Breast epithelium (tissue), 4 donors: ENCODE measurements at regions not wholly inside any gene's neighbourhood (a gene's known extent, or its start where the extent isn't known, plus 50 kb on each side); places are given as distances from the start of the nearest gene placed in this dataset.
A peak's percentile ranks its signal among the peaks of the same experiment; 100 is the strongest.

Experiments
- DNase-seq, 2 donors: peaks; one replicate each; pipeline ENCODE4 v3.0.0-alpha.2; 2019; ENCODE audit warnings: low spot score in 2 of 2
- H3K27ac ChIP-seq, 2 donors: fragments of 200-600 bp; sonication (generic) in 1 of 2; one replicate each; pipeline ENCODE4 v1.5.1; 2016 to 2019; ENCODE audit warnings: mild to moderate bottlenecking in 1 of 2
- H3K27me3 ChIP-seq, 2 donors: fragments of 200-600 bp; sonication (generic) in 1 of 2; one replicate each; pipeline versions ENCODE4 v1.5.1 to v1.6.0; 2017 to 2019; ENCODE audit warnings: control low read depth in 1 of 2, mild to moderate bottlenecking in 1 of 2
- H3K36me3 ChIP-seq: fragments of 200-600 bp; one replicate; pipeline ENCODE4 v1.5.1; 2019
- H3K4me1 ChIP-seq, 2 donors: fragments of 200-600 bp; sonication (generic); one replicate each; pipeline ENCODE4 v1.5.1; 2016 to 2019; ENCODE audit warnings: control low read depth in 1 of 2
- H3K4me3 ChIP-seq, 3 donors: fragments of 200-600 bp; sonication (generic); 1 replicate in 2 of 3; 2 replicates in 1 of 3; pipeline ENCODE4 v1.5.1; 2016 to 2019; ENCODE audit warnings: mild to moderate bottlenecking in 3 of 3, moderate library complexity in 2 of 3
- H3K9me3 ChIP-seq, 2 donors: fragments of 200-600 bp; sonication (generic) in 1 of 2; one replicate each; pipeline ENCODE4 v1.5.1; 2016 to 2019; ENCODE audit warnings: control low read depth in 1 of 2
- POLR2A ChIP-seq: fragments of 450-650 bp; IDR thresholded peaks from one replicate; pipeline ENCODE4 v1.6.1; 2016; ENCODE audit warnings: antibody characterized with exemption, mild to moderate bottlenecking, moderate library complexity
- POLR2AphosphoS5 ChIP-seq, 3 donors: sonication (generic); formaldehyde crosslinking; IDR thresholded peaks; one replicate each; pipeline ENCODE4 v1.6.1; 2017; ENCODE audit warnings: antibody characterized with exemption in 3 of 3
- intact Hi-C: fragments of 100-400 bp; cut with DNase I; formaldehyde crosslinking; loops from one replicate; pipeline ENCODE4 v1.15.1; 2023; ENCODE audit warnings: low total_unique reads
- TF ChIP-seq, protein P1 (sequence below), 3 donors: fragments of 450-650 bp; IDR thresholded peaks; one replicate each; pipeline ENCODE4 v1.5.1; 2016 to 2017; ENCODE audit warnings: antibody characterized with exemption in 3 of 3, mild to moderate bottlenecking in 3 of 3, moderate library complexity in 3 of 3

DNA sequence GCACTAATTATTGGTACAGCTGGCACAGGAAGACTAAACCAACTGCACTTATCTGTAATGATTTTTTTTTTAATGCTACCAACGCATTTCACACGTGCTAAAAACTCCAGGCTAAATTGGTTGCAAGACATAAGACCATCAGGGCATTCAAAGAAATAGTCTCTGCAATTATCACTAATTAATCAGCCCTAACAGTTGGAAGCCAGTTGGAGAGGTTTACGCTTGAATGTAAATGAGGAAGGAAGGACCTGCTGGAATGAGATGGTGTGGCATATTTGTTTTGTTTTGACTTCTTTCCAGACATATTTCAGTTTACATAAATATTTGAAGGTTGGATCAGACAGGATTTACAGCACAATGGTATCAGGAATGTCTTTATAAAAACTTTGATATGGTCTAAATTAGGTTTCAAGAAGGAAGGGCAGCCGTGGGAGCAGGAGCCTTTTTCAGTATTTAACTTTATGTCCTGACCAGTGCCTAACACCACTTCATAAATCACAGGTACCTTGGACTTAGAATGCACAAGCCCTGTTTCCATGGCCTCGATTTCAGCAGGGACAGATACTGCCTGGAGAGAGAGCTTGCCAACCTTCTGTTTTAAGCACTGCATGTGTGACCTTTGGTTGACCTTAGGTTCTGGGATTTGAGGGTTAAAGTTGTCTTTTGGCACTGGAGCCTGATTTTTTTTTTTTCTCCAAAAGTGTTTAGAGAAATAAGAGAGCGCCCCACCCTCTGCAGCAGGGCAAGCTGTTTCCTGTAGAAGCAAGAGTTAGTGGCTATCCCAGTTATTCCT is 199.8 kb upstream of the MAP3K1 start:
- H3K9me3 ChIP-seq, result peaks cover 6 to 12% of the 10 kb centered on the region in 2 donors
- intact Hi-C loops, result no loop called here
- H3K4me3 ChIP-seq, result no peak overlapping the region
- peak overlapping the region; percentile 56 to 70 for H3K27ac ChIP-seq
- no peaks in the 10 kb centered on the region for H3K36me3 ChIP-seq
- TF ChIP-seq POLR2A (no peak), POLR2AphosphoS5 (IDR thresholded peaks at IDR 0.05) (no peak)
- TF ChIP-seq, protein P1, sequence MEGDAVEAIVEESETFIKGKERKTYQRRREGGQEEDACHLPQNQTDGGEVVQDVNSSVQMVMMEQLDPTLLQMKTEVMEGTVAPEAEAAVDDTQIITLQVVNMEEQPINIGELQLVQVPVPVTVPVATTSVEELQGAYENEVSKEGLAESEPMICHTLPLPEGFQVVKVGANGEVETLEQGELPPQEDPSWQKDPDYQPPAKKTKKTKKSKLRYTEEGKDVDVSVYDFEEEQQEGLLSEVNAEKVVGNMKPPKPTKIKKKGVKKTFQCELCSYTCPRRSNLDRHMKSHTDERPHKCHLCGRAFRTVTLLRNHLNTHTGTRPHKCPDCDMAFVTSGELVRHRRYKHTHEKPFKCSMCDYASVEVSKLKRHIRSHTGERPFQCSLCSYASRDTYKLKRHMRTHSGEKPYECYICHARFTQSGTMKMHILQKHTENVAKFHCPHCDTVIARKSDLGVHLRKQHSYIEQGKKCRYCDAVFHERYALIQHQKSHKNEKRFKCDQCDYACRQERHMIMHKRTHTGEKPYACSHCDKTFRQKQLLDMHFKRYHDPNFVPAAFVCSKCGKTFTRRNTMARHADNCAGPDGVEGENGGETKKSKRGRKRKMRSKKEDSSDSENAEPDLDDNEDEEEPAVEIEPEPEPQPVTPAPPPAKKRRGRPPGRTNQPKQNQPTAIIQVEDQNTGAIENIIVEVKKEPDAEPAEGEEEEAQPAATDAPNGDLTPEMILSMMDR (IDR thresholded peaks at IDR 0.05), result no peak
- peaks cover 0 to 11% of the 10 kb centered on the region in 2 donors for H3K4me1 ChIP-seq
- H3K27me3 ChIP-seq, result no peaks in the 10 kb centered on the region
- no peak for DNase-seq

DNA sequence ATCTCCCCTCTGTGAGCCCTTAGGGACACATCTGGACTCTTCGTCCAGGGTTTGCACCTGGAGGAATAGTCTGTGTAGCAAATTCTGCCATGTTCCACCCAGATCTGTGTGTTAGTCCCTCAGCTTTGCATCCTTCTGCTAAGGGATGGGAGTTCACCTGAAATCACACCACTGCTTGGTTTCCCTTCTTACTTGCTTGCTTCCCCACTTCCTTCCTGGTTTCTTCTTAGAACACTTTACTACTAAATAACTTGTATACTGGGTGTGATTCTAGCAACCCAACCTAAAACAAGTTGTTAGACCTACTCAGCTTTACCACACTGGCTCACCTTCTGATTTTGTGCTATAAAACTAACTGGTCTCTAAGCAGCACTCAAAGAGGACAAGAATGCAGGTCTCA is 202.6 kb upstream of the MAP3K1 start:
- H3K4me1 ChIP-seq, result peaks cover 0 to 11% of the 10 kb centered on the region in 2 donors
- no peaks in the 10 kb centered on the region for H3K27me3 ChIP-seq
- H3K36me3 ChIP-seq, result no peaks in the 10 kb centered on the region
- no peak for DNase-seq
- H3K4me3 ChIP-seq, result no peak overlapping the region
- no peak for TF ChIP-seq POLR2A
- TF ChIP-seq, protein P1 (IDR thresholded peaks at IDR 0.05), result no peak
- no peak for TF ChIP-seq POLR2AphosphoS5 (IDR thresholded peaks at IDR 0.05)
- H3K27ac ChIP-seq, result no peak overlapping the region
- peaks cover 0 to under 1% of the 10 kb centered on the region in 2 donors for H3K9me3 ChIP-seq
- intact Hi-C loops, result no loop called here

DNA sequence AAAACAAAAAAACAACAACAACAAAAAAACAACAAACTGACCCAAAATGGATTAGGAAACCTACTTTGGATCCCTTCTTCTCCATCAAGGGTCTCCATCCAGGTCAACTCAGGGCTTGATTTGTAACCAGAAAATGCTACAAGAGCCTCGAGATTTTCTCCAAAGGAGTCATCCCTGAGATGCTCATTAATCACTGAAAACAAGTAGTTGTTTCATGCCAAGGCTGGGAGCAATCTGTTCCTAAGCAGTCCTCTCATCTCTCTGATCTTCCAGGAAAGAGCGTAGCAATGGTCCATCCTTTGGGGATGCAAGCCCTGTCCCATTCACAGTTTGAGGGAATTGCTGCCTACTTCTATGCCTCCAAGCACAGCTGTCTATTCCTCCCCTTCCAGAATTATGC is 203.0 kb upstream of the MAP3K1 start:
- Histone ChIP-seq H3K36me3 (no peaks in the 10 kb centered on the region), H3K27me3 (no peaks in the 10 kb centered on the region), H3K9me3 (no peaks in the 10 kb centered on the region), H3K4me3 (no peak overlapping the region), H3K4me1 (peaks cover 0 to 11% of the 10 kb centered on the region in 2 donors), H3K27ac (no peak overlapping the region)
- intact Hi-C loops, result no loop called here
- no peak for DNase-seq
- TF ChIP-seq POLR2AphosphoS5 (IDR thresholded peaks at IDR 0.05), result no peak
- no peak for TF ChIP-seq POLR2A
- TF ChIP-seq, protein P1 (IDR thresholded peaks at IDR 0.05), result no peak

DNA sequence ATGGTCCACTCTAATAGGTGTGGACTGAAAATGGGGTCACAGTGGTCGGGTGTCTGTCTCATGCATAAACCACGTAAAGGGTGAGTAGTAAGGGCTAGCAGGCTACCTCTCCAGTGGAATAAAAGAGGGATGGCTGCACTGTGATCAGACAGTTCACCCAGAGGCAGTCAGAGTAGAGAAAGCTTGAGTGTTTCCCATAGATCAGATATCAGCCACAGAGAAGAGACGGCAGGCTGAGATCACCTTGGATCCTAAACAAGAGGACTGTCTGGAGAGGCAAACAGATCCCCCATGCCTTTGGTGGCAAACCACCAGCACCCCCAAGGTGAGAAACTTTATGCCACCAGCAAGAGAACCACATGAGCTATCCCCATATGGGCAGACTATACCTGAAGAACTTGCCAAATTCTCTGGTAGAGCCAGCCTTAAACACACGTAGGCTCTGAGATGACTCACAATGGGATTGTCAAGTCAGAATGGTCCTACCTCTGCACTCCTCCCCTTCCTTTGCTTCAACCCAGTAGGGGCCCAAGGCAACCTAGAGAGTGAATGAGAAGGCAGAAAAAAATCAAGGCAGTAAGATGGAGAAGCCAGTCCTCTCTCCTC is 205.2 kb upstream of the MAP3K1 start:
- H3K36me3 ChIP-seq, result no peaks in the 10 kb centered on the region
- TF ChIP-seq, protein P1 (IDR thresholded peaks at IDR 0.05), result no peak
- TF ChIP-seq POLR2AphosphoS5 (IDR thresholded peaks at IDR 0.05) (no peak), POLR2A (no peak)
- H3K27ac ChIP-seq, result no peak overlapping the region
- H3K4me1 ChIP-seq, result peaks cover 0 to 4% of the 10 kb centered on the region in 2 donors
- no peak for DNase-seq
- H3K9me3 ChIP-seq, result no peaks in the 10 kb centered on the region
- H3K4me3 ChIP-seq, result no peak overlapping the region
- intact Hi-C loops, result no loop called here
- no peaks in the 10 kb centered on the region for H3K27me3 ChIP-seq

DNA sequence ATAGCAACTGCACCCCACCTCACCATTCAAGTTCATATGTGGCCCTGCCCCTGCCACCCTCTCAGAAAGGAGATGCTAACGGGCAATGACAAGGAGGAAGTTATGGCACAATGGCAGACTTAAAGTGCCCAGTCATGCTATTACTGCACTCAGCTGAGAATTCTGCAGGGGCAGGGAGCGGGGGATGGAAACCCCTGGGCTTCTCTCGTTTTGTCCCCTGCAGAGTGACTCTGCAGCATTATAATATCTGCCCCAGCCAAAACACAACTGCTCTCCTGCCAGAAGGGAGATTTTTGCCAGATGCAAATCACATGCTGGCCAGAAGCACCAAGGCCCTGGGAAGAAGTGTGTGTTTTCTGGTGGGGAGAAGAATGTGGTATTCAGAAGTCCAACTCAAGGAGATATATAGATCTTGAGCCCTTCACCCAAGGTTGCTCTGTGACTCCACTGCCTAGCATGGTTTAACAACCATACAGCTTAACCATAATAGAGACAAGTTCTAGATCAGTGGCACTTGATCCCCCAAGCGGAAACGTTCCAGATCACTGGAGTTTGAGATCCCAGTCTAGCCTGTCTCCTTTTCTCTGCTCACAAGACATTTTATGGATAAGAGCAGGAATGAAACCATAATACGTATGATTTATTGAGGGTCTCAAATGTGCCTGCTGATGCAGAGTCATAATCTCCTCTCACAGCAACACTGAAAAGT is 207.0 kb upstream of the MAP3K1 start:
- peak overlapping the region; percentile 14 to 36 for H3K27ac ChIP-seq
- no peak for DNase-seq
- no peaks in the 10 kb centered on the region for H3K36me3 ChIP-seq
- H3K9me3 ChIP-seq, result no peaks in the 10 kb centered on the region
- intact Hi-C loops, result no loop called here
- H3K4me1 ChIP-seq, result no peaks in the 10 kb centered on the region
- H3K27me3 ChIP-seq, result no peaks in the 10 kb centered on the region
- no peak overlapping the region for H3K4me3 ChIP-seq
- TF ChIP-seq, protein P1 (IDR thresholded peaks at IDR 0.05), result no peak
- TF ChIP-seq POLR2A (no peak), POLR2AphosphoS5 (IDR thresholded peaks at IDR 0.05) (no peak)
